ENCODE measurements at regions not wholly inside any gene's neighbourhood (a gene's known extent, or its start where the extent isn't known, plus 50 kb on each side); places are given as distances from the start of the nearest gene placed in this dataset.

DNA sequence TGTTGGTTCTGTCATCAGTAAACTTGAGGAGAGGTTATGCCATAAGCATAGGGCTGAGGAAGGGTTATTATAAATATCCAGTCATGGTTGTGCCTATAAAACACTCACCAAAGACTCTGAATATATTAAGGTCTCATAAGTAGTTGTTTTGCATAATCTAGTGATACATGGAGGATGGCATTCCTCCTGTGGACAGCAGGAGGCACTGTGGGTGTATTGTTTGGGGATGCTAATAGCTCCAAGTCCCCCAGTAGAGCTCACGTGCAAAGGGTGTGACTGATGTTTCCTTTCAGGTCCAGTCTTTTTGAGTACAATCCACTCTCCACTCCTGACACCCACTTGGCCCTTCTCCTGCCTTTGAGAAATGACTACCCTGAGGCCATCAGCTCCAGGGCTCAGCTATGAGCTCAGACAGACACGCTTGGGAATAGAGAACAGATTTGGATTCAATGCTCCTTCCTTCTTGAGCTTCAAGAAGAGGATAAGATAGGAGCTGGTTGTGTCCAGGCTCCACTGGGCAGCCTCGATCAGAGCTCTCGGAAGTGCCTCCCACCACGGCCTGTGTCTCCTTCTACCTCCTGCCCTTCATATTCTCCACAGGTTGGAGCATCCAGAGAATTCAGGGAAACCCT is 85.2 kb upstream of the IGLL5 start:
- no peak for DNase-seq (ENCODE audit: low spot score)

DNA sequence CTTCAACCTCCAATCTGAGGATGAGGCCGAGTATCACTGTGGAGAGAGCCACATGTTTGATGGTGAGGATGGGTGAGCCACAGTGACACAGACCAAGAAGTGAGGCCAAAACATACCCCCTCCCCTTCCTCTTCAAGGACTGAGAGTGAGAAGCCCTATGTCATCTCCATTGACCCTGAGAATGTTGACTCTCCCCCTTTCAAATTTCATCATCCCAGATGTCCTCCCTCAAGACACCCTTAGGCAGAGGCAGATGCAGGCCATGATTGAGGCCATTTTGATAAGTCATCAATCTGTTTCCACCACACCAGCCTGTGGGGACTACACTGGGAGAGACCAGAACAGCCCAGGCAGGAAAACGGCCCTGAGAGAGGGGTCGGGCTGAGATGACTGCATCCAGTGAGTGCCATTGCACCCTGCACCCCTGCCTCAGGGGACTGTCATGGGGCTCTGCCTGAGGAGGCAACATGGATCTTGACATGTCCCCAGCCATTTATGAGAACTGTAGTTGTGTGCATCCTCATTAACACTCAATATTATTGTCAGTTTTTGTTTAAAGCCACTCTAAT is 84.2 kb upstream of the IGLL5 start:
- no peak for DNase-seq (ENCODE audit: low spot score)

DNA sequence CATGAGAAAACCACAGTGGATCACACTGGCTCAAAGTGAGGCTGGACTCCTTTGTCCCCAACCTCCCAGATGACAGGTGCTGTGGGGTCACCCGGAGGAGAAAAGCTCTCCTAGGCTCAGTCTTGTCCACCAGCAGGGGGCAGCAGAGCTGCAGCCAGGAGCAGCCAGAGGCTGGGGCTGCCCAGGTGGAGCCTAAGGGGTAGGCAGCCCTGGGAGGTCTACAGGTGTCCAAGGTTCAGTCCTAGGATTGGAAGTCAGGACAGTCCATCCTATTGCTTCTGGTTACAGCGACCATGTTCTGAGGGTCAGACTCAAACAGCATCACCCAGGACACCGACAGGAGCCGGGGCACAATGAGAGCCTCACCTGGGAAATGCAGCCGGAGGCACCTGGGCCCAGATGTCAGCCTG is 77.6 kb upstream of the IGLL5 start:
- DNase-seq (ENCODE audit: low spot score), result no peak

DNA sequence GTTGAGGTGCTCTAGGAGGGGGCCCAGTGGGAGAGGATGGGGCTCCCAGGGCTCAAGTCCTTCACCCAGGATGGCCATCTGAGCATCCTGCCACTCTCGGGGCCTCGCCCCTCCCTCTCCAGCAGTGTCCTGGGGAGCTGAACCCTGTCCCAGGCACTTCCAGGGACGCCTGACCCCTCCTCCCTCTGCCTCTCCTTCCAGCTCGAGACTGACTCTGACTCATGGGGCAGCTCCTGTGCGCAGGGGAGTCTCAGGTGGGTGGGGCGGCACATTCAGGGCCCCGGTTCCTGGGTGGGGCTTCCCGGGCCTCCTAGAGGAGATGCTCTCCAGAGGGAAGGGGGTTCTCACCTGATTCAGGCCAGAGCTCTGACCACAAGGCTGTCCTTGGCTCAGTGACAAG is 77.1 kb upstream of the IGLL5 start:
- no peak for DNase-seq (ENCODE audit: low spot score)

DNA sequence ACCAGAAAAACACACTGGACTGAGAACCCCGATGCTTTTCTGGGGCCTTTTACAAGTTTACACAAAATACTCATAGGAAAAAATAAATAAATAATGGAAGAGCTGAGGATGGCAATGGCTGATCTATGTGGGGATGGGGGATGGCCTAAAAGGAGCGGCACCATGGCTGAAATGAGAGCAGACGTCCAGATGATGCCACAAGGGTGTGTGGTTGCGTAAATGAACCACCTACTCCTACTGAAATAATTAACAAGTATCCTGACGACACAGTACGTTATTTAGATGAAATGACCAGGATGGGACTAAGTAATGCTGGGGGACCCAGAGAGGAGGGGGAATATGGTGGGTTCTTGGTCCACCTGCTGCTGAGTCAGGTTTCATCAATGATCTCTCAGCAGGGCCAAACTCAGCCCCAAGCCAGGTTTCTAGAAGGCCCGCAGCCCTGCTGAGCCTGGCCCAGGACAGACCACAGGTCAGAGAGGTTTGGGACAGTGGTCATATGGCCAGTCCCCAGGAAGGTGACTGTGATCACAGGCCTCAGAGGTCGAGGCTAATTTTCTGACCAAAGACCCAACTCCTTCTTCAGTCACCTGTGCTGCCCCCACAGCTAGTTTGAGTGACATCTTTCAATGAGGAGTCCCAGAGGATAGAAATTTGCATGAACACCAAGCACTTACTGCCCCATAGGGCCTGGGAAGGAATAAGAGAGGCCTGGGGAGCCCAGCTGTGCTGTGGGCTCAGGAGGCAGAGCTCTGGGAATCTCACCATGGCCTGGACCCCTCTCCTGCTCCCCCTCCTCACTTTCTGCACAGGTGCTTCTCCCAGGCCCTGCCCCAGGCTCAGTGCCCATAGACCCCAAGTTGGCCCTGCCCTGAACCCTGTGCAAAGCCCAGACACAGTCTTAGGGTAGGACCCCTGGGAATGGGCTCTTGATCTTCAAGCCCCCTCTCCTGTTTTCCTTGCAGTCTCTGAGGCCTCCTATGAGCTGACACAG is 76.3 kb upstream of the IGLL5 start:
- DNase-seq (ENCODE audit: low spot score), result no peak

DNA sequence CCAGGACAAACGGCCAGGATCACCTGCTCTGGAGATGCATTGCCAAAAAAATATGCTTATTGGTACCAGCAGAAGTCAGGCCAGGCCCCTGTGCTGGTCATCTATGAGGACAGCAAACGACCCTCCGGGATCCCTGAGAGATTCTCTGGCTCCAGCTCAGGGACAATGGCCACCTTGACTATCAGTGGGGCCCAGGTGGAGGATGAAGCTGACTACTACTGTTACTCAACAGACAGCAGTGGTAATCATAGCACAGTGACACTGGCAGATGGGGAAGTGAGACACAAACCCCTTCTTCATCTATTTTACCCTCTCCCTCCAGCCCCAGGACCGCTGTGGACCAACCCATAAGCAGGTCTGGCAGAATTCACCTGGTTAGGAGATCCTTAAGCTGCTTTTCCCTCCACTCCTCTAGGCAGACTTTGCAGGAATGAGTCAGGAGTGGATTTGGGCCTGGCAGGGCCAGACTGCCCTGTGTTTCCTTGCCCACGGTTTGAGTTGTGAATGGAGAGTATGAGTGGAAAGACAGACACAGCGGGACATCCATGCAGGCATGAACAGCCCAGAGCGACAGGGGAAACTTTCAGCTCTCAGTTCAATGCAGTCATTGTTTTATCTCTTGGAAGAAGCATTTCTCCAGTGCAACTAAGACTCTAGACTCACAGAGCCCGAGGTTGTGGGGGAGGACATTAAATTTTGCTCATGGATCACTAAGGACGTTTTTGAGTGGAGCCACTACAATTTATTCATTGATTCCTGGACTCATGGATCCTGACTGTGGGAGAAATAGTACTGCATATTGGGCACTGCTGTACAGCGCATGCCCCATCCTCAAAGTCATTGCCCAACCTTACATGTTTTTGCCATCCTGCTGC is 75.3 kb upstream of the IGLL5 start:
- DNase-seq (ENCODE audit: low spot score), result no peak

DNA sequence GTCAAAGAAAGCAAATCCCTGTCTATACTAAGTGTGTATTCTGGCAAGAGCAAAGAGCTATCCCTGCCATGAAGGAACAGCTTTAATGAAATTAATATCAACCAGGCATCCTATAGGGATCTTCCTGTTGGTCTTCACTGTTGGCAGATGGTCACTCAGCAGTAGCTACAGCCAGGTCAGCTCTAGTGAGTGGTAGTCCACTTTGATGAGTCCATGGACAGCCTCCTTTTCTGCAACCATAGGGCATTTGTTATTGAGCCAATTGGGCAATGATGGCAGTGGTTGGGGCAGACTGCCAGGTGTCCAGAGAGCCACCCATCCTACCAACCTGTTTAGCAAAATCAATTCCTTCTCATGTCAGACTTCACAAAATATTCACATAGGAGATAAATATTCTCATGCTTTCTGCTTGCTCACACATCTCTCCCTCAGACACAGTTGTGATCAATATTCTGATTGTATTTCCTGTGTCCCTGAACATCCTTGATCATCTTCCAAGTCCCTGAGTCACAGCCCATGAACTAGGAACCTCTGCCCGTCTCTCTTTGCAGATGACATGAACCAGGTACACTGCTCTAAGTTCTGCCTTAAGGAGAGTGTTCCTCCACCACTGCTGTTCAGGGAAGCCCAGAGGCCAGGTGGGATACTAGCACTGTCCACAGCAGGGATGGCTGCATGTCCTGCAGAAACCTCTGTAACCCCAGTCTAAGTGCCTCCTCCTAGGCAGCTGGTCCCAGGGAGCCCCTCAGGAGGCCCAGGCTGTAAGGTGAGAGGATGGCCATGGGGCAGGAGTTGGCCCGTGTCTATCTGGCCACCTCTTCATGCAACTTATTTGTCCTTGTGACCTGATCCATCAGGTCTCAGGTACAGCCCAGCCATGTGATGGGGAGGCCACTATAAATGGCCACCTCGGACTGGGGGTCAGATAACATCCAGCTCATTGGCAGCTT is 74.2 kb upstream of the IGLL5 start:
- no peak for DNase-seq (ENCODE audit: low spot score)

DNA sequence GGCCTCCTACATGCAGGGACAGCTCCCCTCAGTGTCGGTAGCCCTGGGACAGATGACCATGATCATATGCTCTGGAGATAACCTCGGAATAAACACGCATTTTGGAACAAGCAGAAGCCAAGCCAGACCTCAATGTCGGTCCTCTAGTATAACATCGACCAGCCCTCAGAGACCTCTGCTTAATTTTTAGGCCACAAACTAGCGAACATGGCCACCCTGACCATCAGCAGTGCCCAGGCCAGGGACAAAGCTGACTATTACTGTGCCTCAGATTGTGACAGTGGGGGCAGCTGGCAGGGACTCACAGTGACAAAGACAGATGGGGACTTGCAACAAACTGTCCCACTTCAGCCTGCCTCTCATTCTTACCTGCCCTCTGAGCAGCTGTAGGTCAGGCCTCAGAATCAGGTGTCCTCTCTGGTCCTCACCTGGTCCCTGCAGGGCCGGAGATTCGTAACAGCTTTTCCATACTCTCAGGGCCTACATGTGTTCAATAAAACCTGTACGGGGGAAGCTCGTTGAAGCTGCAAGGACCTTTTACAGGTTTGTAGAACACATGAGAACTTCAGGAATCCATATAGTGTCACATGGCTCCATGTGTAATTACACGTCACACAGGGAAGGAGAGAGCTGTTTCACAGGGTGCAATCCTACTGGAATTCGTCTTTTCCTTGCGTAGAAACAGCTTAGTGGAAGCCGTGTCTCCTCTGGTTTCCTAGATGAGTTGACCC is 72.8 kb upstream of the IGLL5 start:
- DNase-seq (ENCODE audit: low spot score), result no peak

DNA sequence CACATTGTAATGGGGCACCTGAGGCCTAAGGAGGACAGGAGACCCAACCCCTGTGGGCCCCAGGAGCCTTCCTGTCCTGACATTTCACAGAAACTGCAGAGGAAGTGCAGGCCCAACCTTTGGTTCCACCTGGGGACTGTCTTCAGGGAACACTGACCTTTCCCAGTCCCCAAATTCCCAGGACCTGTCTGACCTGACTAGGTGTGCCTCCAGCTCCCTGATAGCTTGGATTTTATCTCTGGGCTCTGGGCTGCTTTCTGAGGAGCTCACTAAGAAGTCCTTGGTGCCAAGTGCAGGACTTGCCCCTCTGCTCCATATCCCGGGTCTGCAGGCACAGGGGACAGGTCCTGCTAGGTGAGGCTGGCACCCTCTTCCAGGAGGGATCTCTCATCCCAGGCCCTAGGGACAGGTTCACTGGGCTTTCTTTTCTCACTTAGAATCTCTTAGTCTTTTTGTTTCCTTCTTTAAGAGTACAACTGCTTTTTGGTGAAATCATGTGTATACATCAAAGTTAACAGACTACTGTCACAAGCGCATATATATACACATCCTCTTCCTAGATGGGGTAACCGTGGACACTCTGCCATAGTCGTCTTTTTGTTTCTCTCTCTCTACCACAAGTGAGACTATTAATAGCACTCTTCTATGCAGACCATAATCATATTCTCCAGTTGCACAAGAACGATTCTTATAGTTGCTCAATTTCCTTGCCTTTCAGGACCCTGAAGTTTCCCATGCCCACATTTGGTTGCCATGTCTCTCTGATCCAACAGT is 72.0 kb upstream of the IGLL5 start:
- no peak for DNase-seq (ENCODE audit: low spot score)

DNA sequence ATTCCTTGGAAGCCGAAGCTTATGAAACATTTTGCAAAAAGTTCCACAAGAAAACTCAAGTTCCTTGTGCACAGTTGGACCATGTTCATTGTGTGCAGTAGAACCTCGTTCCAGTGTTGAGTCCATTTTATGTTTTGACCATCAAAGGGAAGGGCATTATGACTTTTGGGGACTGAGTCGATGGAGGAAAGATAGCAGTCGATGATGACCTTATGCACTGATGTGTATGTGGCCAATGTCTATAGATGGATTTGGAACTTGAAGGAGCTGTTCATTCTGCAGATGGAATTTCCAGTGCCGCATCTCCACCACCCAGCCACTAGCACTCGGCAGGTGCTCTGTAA is 71.5 kb upstream of the IGLL5 start:
- no peak for DNase-seq (ENCODE audit: low spot score)

DNA sequence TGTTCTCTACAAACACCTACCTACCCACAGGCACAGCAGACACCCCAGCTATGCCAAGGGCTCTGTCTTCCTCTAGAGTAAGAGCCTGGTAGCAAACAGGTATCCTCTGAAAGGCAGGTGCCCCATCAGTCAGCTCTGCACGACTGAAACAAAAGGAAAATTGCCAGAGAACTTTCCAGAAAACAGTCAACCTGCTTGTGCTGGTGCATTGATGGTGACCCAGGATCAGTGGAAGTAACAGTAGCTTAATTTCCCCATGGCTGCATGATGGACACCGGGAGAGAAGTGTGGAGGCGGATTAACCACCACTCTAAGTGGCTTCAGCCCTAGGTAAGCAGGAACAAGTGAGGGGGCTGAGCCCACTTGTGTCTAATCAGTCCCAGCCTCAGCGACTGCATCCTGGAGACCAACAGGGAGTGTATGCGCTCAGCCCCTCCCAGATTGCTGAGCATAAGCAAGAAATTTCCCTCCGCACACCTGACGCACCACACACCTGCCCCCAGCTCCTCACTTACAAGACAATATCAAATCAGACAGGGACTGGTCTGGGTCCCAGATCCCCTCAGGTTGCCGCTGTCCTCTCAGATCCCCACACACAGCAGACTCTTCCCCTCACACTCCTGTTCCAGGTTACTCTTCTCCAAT is 70.7 kb upstream of the IGLL5 start:
- DNase-seq (ENCODE audit: low spot score), result no peak

DNA sequence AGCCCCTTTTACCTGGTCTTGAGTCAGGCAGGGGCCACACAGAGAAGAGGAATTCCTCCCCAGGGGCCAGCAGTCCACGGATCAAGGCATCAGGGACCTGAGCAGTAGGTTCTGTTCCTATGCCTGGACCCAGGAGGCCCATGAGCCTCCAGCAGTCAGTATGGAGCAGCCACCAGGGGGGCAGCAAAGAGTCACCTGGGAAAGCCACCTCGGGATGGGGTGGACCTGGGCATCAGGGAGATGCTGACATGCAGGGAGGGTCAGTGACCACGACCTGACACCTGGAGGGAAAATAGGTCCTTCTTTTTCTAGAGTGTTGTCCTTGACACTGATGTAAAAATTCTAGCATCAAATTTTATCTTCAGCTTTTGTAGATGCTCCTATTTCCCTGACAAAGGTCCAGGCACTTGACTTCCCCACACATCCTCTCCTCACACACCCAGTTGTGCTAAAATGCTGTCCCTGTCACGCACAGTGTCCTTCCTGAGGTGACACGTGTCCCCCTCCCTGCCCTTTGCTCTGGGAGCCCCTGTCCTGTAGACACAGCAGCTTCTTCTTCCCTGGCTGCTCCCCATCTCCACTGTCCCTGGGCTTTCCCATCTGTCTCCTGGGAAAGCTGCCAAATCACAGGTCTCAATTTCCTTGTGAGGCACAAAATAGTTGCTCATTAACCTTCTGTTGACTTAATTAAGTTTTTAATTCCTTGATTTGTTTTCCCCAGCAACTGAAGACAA is 70.0 kb upstream of the IGLL5 start:
- DNase-seq (ENCODE audit: low spot score), result no peak

DNA sequence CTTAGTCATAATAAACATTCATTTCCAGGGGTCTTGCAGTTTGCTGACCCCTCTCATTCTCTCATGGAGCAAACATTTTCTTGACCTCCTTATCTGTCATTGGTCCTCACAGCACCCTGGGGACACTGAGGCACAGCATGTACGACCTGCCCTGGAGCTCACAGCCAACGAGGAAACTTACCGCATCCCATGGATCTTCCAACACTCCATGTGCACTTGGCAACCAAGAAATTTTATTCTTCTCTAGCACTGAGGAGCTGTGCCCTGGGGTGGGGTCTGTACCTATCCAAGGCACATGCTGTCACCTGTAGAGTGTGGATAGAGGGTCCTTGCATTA is 69.4 kb upstream of the IGLL5 start:
- no peak for DNase-seq (ENCODE audit: low spot score)

DNA sequence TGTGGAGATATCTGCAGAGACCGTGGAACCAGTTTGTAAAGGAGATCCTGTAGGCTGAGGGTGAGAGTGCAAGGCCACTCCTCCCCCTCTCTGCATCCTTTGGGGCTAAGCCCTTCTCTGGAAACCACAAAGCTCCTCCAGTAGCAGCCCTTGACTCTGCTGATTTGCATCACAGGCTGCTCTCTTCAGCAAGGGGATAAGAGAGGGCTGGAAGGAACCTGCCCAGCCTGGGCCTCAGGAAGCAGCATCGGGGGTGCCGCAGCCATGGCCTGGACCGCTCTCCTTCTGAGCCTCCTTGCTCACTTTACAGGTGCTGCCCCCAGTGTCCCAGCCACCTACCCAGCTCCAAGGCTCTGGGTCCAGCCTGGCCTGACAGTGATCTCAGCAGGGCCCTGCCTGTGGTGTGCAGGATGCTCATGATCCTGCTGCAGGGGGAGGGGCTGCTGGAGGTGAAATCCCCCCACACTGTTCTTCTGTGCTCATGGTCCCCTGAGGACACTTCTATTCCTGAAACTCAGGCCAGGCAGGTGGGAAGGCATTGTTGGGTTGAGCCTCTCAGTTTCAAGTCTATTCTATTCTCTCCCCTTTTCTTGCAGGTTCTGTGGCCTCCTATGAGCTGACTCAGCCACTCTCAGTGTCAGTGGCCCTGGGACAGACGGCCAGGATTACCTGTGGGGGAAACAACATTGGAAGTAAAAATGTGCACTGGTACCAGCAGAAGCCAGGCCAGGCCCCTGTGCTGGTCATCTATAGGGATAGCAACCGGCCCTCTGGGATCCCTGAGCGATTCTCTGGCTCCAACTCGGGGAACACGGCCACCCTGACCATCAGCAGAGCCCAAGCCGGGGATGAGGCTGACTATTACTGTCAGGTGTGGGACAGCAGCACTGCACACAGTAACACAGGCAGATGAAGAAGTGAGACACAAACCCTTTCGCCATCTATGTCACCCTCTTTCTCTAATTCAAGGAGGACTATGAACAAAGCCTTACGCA is 68.5 kb upstream of the IGLL5 start:
- no peak for DNase-seq (ENCODE audit: low spot score)

DNA sequence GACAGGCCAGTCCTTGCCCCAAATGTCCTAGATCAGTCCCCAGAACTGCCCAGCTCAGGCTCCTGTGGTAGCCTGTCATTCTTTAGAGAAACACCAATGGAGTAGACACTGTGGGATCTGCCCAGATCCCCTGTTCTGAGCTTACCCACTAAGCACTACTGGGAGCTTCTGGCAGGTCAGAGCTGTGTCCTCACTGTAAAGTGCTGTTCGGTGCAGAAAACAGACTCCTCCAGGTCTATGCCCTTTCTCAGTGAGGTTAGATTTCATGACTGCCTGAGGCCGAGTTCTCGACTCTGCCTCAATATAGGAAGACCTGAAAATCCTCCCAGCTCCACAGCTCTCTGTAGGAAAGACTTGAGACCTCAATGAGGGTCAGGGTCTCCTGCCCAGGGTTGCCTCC is 67.5 kb upstream of the IGLL5 start:
- no peak for DNase-seq (ENCODE audit: low spot score)

DNA sequence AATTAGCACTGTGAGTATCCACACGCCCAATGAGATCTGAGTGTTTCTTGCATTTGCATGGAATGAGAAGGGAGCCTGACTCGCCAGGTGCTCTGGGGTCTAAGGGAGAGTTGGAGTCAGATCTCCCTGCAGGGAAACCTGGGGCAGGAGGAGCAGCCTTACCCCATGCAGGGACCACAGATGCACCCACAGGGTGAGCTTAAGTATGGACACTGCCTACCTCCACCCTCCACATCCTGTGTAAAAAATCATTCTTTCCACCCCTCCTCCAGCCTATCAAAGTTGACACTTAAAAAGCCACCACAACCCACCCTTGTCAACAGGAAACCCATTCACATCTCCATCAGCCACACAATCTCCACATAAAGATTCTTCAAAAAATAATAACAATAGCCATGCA is 67.0 kb upstream of the IGLL5 start:
- no peak for DNase-seq (ENCODE audit: low spot score)

DNA sequence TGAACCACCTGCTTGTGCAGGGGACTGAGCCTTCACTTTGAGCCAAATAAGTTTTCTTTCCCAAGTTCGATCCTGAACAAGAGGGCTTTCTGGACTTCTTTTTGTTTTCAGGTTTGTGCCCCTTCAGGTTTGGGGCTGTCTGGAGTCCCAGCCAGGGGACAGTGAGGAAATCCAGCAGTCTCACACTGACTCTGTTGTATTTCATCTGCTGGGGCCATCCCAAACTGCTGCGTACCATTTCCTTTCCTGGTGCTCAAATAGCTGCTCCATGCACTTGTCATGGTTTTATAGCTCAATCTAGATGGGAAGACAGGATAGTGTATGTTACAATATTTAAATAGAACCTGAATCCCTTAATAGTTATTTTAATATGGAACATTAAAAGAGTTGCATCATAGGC is 66.3 kb upstream of the IGLL5 start:
- no peak for DNase-seq (ENCODE audit: low spot score)
